Mesothelial cell of epicardium (in vitro differentiated cells): ENCODE measurements at regions not wholly inside any gene's neighbourhood (a gene's known extent, or its start where the extent isn't known, plus 50 kb on each side); places are given as distances from the start of the nearest gene placed in this dataset.

Experiments
- DNase-seq, 2 experiments: peaks; one replicate each; pipeline ENCODE4 v3.0.0; 2021; ENCODE audit warnings: low spot score in 2 of 2; ENCODE audit not compliant: unreplicated experiment in 2 of 2
- H3K27ac Mint-ChIP-seq: 2 replicates; pipeline ENCODE4 v1.8.0; 2021; ENCODE audit warnings: mixed read lengths
- H3K27me3 Mint-ChIP-seq: 2 replicates; pipeline ENCODE4 v1.8.0; 2021; ENCODE audit warnings: low read depth, mixed read lengths
- H3K36me3 Mint-ChIP-seq: 2 replicates; pipeline ENCODE4 v1.8.0; 2021; ENCODE audit warnings: mixed read lengths
- H3K4me1 Mint-ChIP-seq: 2 replicates; pipeline ENCODE4 v1.8.0; 2021; ENCODE audit warnings: mixed read lengths
- H3K4me3 Mint-ChIP-seq: 2 replicates; pipeline ENCODE4 v1.8.0; 2021; ENCODE audit warnings: mild to moderate bottlenecking, moderate library complexity, mixed read lengths
- H3K9me3 Mint-ChIP-seq: 2 replicates; pipeline ENCODE4 v1.8.0; 2021; ENCODE audit warnings: mixed read lengths
- TF ChIP-seq, protein P1 (sequence below): fragments of 200-600 bp; sonication (generic); IDR thresholded peaks from one replicate; pipeline ENCODE4 v1.5.0; 2021; ENCODE audit warnings: antibody characterized with exemption; ENCODE audit not compliant: unreplicated experiment

DNA sequence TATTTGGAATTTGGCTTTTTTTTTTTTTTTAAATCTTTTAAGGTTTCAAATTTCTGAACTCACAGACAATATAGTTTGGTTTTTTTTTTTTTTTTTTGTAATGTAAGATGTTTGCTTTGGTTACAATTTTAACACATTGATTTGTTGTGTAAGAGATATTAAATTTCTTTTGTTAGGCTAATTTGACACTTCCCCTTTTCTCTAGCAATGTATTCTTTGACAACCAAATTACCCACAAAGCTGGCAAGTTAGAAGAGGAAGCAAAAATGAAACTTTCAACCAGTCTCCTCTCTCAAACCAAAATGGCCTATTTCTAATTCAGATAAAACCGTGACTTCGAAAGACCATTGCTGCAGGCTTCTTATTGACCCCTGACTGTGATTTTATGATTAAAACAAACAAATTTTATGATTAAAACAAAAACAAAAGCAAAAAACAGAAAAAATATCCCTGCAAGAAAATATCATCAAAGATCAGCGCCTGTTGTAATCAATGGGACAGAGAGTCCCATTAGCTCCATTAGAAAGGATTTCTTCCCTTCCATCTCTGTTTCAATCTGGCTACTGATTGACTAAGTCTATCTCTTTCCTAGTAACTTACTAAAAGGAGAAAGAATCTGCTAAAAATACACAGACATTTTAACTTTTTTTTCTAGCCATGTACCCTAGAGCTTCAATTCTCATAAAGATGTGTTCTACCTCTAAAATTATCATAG lies 489.2 kb downstream of the MDFIC start:
- H3K27me3 Mint-ChIP-seq = no peaks in the 10 kb centered on the region
- H3K4me1 Mint-ChIP-seq = peaks cover 16% of the 10 kb centered on the region
- no peak overlapping the region for H3K4me3 Mint-ChIP-seq
- TF ChIP-seq, protein P1, sequence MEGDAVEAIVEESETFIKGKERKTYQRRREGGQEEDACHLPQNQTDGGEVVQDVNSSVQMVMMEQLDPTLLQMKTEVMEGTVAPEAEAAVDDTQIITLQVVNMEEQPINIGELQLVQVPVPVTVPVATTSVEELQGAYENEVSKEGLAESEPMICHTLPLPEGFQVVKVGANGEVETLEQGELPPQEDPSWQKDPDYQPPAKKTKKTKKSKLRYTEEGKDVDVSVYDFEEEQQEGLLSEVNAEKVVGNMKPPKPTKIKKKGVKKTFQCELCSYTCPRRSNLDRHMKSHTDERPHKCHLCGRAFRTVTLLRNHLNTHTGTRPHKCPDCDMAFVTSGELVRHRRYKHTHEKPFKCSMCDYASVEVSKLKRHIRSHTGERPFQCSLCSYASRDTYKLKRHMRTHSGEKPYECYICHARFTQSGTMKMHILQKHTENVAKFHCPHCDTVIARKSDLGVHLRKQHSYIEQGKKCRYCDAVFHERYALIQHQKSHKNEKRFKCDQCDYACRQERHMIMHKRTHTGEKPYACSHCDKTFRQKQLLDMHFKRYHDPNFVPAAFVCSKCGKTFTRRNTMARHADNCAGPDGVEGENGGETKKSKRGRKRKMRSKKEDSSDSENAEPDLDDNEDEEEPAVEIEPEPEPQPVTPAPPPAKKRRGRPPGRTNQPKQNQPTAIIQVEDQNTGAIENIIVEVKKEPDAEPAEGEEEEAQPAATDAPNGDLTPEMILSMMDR = no peak
- H3K9me3 Mint-ChIP-seq = peaks cover 38% of the 10 kb centered on the region
- peaks cover 7% of the 10 kb centered on the region for H3K36me3 Mint-ChIP-seq
- no peak overlapping the region for H3K27ac Mint-ChIP-seq
- DNase-seq = no peak

DNA sequence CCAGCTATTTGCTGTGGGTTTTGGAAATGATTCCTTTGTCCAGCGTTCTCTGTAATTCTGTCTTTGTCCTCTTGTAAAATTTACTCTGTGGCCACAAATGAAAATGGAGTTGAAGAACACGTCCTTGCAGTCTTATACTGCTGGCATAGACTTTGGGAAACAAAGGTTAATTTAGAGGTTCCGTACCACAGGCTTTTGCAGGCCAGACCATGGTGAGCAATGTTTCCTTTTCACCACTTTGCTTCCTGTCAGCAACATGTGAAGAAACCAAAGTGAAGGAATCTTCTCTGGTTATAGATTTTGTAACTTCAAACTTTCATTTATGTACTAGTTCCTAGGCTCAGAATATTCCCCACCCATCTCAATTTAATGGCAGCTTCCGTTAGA lies 488.5 kb downstream of the MDFIC start:
- peaks cover 7% of the 10 kb centered on the region for H3K36me3 Mint-ChIP-seq
- H3K4me3 Mint-ChIP-seq = no peak overlapping the region
- peaks cover 16% of the 10 kb centered on the region for H3K4me1 Mint-ChIP-seq
- H3K9me3 Mint-ChIP-seq = peaks cover 31% of the 10 kb centered on the region
- no peak overlapping the region for H3K27ac Mint-ChIP-seq
- no peak for DNase-seq
- H3K27me3 Mint-ChIP-seq = no peaks in the 10 kb centered on the region
- TF ChIP-seq, protein P1 = no peak

DNA sequence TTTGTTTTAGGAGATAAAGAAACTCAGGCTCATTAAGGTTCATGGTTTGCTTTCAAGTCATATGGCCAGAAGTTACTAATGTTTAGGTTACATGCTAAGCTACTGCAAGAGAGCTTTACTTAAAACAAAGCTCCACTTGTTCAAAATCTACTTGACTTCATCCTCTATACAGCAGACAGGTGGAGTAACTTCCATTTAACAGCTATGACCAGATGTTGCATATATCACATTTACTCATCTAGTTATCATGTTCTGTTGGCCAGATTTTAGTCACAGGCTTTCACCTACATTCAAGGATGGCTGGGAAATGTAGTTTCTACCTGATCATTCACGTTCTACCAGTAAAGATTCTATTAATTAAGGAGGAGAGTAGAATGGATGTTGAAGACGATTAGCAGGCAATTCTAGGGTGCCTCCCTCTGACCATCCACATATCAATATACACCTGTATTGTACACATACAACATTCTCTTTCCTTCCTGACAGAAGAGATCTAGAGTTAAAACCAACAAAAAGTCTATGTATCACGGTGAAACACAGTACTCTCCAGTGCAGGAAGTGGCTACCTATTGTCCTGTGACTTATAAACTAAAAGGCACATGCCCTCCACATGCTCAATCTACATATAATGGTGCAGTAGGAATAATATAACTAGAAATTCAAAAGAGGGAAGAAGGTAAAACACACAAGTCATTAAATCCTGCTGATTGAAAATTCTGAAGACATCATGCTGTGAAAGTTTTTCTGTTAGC lies 488.0 kb downstream of the MDFIC start:
- TF ChIP-seq, protein P1 = no peak
- H3K27ac Mint-ChIP-seq = no peak overlapping the region
- peaks cover 7% of the 10 kb centered on the region for H3K36me3 Mint-ChIP-seq
- peaks cover 26% of the 10 kb centered on the region for H3K9me3 Mint-ChIP-seq
- H3K4me1 Mint-ChIP-seq = peaks cover 16% of the 10 kb centered on the region
- no peak for DNase-seq
- H3K27me3 Mint-ChIP-seq = no peaks in the 10 kb centered on the region
- no peak overlapping the region for H3K4me3 Mint-ChIP-seq

DNA sequence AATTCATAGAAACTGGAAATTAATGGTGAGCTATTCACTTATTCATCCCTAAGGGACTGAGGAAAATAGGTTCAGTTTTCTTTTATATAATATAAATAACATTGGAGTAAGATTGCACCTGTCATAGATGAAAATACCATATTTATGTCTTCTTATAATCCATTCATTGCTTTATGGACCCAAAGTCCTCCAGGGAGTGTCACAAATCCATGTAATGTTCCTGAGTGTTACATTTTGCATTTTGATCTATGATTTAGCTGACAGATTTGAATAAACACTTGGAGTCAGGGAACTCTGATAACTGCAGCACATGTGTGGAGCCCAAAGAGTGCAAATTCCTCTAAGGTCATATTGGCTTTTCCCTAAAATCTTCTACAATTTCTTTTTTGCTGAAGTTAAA lies 484.3 kb downstream of the MDFIC start:
- TF ChIP-seq, protein P1 = no peak
- Mint-ChIP-seq H3K36me3 (peaks cover 8% of the 10 kb centered on the region), H3K4me1 (peaks cover 5% of the 10 kb centered on the region), H3K27ac (no peak overlapping the region), H3K4me3 (no peak overlapping the region), H3K9me3 (peaks cover 38% of the 10 kb centered on the region), H3K27me3 (no peaks in the 10 kb centered on the region)
- no peak for DNase-seq

DNA sequence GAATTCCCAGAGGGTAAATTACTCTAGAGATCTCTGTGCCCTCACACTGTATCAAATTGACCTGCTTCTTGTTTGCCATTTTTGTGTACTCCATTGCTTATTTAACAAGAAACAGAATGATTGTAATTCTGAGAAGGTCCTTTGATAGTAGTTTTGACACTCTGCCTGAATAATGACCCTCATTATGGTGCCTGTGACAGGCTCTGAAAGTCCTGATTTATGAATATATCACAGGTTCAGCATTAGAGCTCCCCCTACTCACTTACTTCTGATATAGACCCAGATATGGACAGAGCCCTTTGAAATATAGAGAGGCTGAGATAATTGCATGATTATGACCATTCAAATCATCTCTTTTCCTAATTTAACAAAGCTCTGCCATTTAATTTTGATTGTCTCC lies 465.2 kb downstream of the MDFIC start:
- Mint-ChIP-seq H3K27me3 (no peaks in the 10 kb centered on the region), H3K36me3 (no peaks in the 10 kb centered on the region), H3K27ac (peak overlapping the region; percentile 13), H3K9me3 (peaks cover 12% of the 10 kb centered on the region), H3K4me1 (peaks cover 20% of the 10 kb centered on the region), H3K4me3 (no peak overlapping the region)
- TF ChIP-seq, protein P1 = no peak
- DNase-seq = no peak
